SK-N-SH treated with all-trans-retinoic acid at 6 μM for 48 hours (cell line): ENCODE measurements at regions not wholly inside any gene's neighbourhood (a gene's known extent, or its start where the extent isn't known, plus 50 kb on each side); places are given as distances from the start of the nearest gene placed in this dataset.

Source experiments
- ATAC-seq: fragments of 200-7000 bp; cut with Tn5 transposase; 3 replicates; pipeline ENCODE4 v1.9.1; 2020; ENCODE audit warnings: mild to moderate bottlenecking, moderate library complexity
- BACH2 ChIP-seq: fragments of 250-450 bp; sonication (Bioruptor Pico); IDR thresholded peaks from 2 replicates; pipeline ENCODE4 v1.9.0; 2021; ENCODE audit warnings: mild to moderate bottlenecking, borderline replicate concordance
- CSDC2 ChIP-seq: fragments of 250-450 bp; sonication (Bioruptor Pico); IDR thresholded peaks from 2 replicates; pipeline ENCODE4 v1.5.0; 2020; ENCODE audit warnings: mild to moderate bottlenecking, moderate library complexity
- ESRRG ChIP-seq: fragments of 250-450 bp; sonication (Bioruptor Pico); IDR thresholded peaks from 2 replicates; pipeline ENCODE4 v1.6.1; 2021; ENCODE audit warnings: mild to moderate bottlenecking
- GLIS3 ChIP-seq: fragments of 250-450 bp; sonication (Bioruptor Pico); IDR thresholded peaks from 2 replicates; pipeline ENCODE4 v1.5.0; 2020; ENCODE audit warnings: mild to moderate bottlenecking, moderate library complexity
- ISL1 ChIP-seq: fragments of 250-450 bp; sonication (Bioruptor Pico); IDR thresholded peaks from 2 replicates; pipeline ENCODE4 v2.1.2; 2022; ENCODE audit warnings: mild to moderate bottlenecking, moderate library complexity
- OSR1 ChIP-seq: fragments of 250-450 bp; sonication (Bioruptor Pico); IDR thresholded peaks from 2 replicates; pipeline ENCODE4 v1.8.0; 2022; ENCODE audit warnings: moderate library complexity, mild to moderate bottlenecking, inconsistent platforms
- PPARA ChIP-seq: fragments of 250-450 bp; sonication (Bioruptor Pico); IDR thresholded peaks from 2 replicates; pipeline ENCODE4 v1.5.0; 2020; ENCODE audit warnings: mild to moderate bottlenecking, borderline replicate concordance
- RARB ChIP-seq: fragments of 250-450 bp; sonication (Bioruptor Pico); IDR thresholded peaks from 2 replicates; pipeline ENCODE4 v1.8.0; 2021; ENCODE audit warnings: mild to moderate bottlenecking, moderate library complexity
- SNAI2 ChIP-seq: fragments of 250-450 bp; sonication (Bioruptor Pico); IDR thresholded peaks from 2 replicates; pipeline ENCODE4 v1.5.0; 2020; ENCODE audit warnings: mild to moderate bottlenecking, moderate library complexity
- TCF4 ChIP-seq: fragments of 250-450 bp; sonication (Bioruptor Pico); IDR thresholded peaks from 2 replicates; pipeline ENCODE4 v1.8.0; 2021; ENCODE audit warnings: mild to moderate bottlenecking, moderate library complexity, borderline replicate concordance
- ZC3H10 ChIP-seq: fragments of 250-450 bp; sonication (Bioruptor Pico); IDR thresholded peaks from 2 replicates; pipeline ENCODE4 v1.5.1; 2021; ENCODE audit warnings: mild to moderate bottlenecking, moderate library complexity
- ZFP30 ChIP-seq: fragments of 450-650 bp; formaldehyde crosslinking; IDR thresholded peaks from 2 replicates; pipeline ENCODE4 v1.5.0; 2022; ENCODE audit warnings: mild to moderate bottlenecking, moderate library complexity
- ZNF565 ChIP-seq: fragments of 450-650 bp; formaldehyde crosslinking; conservative IDR thresholded peaks from 2 replicates; pipeline ENCODE4 v1.5.0; 2020; ENCODE audit warnings: low read depth, mild to moderate bottlenecking, moderate library complexity
- ZNF70 ChIP-seq: fragments of 450-650 bp; formaldehyde crosslinking; IDR thresholded peaks from 2 replicates; pipeline ENCODE4 v1.5.0; 2020; ENCODE audit warnings: mild to moderate bottlenecking, moderate library complexity
- ZNF8 ChIP-seq: fragments of 450-650 bp; formaldehyde crosslinking; IDR thresholded peaks from 2 replicates; pipeline ENCODE4 v1.5.0; 2020; ENCODE audit warnings: mild to moderate bottlenecking, moderate library complexity
- TF ChIP-seq, protein P1 (sequence below): fragments of 250-450 bp; sonication (Bioruptor Pico); IDR thresholded peaks from 2 replicates; pipeline ENCODE4 v1.5.1; 2021; ENCODE audit warnings: mild to moderate bottlenecking, moderate library complexity
- TF ChIP-seq, protein P2 (sequence below): fragments of 250-450 bp; sonication (Bioruptor Pico); IDR thresholded peaks from 2 replicates; pipeline ENCODE4 v1.8.0; 2021; ENCODE audit warnings: low read depth, mild to moderate bottlenecking, moderate library complexity, borderline replicate concordance
- TF ChIP-seq, protein P3 (sequence below): fragments of 250-450 bp; sonication (Bioruptor Pico); IDR thresholded peaks from 2 replicates; pipeline ENCODE4 v1.8.0; 2020; ENCODE audit warnings: mild to moderate bottlenecking, moderate library complexity, borderline replicate concordance
- TF ChIP-seq, protein P4 (sequence below): fragments of 250-450 bp; sonication (Bioruptor Pico); IDR thresholded peaks from 2 replicates; pipeline ENCODE4 v1.5.0; 2020; ENCODE audit warnings: mild to moderate bottlenecking, moderate library complexity

DNA sequence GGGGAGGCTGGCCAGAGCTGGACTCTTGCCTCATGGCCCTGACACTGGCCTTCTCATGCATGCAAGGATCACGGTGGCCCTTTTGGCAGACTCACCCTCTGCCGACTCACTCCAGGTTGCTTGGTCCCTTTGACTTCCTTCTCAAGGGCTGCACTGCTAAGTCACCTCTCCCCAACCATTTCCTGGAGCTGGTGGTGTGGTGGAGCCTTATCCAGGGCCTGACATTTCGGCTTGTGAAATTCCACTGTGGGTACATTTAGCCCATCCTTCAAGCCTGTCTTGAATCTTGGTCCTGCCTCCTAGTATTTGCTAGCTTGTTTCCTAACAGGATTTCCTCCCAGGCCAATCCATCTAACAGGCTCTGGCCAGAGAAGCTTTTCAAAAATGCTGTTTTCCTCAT is 52.6 kb upstream of the JUN start:
- no peak for ATAC-seq

DNA sequence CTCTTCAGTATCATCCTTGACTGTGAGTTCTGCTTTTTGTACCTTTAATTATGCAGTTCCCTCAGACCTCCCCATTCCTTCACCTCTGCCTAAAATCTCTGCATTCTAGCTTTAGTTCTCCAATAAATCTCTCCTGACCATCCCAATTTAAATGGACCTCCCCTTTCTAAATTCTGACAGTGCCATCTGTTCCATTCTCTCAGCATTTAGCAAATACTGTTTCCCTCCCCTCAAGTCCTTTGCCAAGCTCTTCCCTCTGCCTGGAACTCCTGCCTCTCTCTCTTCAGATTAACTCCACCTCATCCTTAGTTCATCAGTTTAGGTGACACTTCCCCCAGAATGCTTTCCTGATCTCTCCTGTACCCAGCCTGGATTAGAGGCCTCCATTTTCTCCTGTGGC is 54.0 kb upstream of the JUN start:
- TF ChIP-seq, protein P1, sequence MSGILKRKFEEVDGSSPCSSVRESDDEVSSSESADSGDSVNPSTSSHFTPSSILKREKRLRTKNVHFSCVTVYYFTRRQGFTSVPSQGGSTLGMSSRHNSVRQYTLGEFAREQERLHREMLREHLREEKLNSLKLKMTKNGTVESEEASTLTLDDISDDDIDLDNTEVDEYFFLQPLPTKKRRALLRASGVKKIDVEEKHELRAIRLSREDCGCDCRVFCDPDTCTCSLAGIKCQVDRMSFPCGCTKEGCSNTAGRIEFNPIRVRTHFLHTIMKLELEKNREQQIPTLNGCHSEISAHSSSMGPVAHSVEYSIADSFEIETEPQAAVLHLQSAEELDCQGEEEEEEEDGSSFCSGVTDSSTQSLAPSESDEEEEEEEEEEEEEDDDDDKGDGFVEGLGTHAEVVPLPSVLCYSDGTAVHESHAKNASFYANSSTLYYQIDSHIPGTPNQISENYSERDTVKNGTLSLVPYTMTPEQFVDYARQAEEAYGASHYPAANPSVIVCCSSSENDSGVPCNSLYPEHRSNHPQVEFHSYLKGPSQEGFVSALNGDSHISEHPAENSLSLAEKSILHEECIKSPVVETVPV (CRISPR knock-in tag) = no peak
- TF ChIP-seq, protein P2, sequence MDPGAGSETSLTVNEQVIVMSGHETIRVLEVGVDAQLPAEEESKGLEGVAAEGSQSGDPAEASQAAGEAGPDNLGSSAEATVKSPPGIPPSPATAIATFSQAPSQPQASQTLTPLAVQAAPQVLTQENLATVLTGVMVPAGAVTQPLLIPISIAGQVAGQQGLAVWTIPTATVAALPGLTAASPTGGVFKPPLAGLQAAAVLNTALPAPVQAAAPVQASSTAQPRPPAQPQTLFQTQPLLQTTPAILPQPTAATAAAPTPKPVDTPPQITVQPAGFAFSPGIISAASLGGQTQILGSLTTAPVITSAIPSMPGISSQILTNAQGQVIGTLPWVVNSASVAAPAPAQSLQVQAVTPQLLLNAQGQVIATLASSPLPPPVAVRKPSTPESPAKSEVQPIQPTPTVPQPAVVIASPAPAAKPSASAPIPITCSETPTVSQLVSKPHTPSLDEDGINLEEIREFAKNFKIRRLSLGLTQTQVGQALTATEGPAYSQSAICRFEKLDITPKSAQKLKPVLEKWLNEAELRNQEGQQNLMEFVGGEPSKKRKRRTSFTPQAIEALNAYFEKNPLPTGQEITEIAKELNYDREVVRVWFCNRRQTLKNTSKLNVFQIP (CRISPR knock-in tag) = no peak
- TF ChIP-seq ISL1 (CRISPR knock-in tag) = no peak
- no peak for TF ChIP-seq GLIS3 (CRISPR knock-in tag)
- TF ChIP-seq TCF4 (CRISPR knock-in tag) = no peak
- TF ChIP-seq, protein P3, sequence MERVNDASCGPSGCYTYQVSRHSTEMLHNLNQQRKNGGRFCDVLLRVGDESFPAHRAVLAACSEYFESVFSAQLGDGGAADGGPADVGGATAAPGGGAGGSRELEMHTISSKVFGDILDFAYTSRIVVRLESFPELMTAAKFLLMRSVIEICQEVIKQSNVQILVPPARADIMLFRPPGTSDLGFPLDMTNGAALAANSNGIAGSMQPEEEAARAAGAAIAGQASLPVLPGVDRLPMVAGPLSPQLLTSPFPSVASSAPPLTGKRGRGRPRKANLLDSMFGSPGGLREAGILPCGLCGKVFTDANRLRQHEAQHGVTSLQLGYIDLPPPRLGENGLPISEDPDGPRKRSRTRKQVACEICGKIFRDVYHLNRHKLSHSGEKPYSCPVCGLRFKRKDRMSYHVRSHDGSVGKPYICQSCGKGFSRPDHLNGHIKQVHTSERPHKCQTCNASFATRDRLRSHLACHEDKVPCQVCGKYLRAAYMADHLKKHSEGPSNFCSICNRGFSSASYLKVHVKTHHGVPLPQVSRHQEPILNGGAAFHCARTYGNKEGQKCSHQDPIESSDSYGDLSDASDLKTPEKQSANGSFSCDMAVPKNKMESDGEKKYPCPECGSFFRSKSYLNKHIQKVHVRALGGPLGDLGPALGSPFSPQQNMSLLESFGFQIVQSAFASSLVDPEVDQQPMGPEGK (CRISPR knock-in tag) = no peak
- no peak for ATAC-seq

More for the DNA sequence above, 52.6 kb upstream of the JUN start:
- TF ChIP-seq, protein P1 (CRISPR knock-in tag) = no peak
- no peak for TF ChIP-seq RARB (CRISPR knock-in tag)
- TF ChIP-seq GLIS3 (CRISPR knock-in tag) = no peak
- no peak for TF ChIP-seq SNAI2 (CRISPR knock-in tag)
- TF ChIP-seq ZNF70 (CRISPR knock-in tag) = no peak
- TF ChIP-seq ZFP30 = no peak
- TF ChIP-seq CSDC2 (CRISPR knock-in tag) = no peak
- TF ChIP-seq, protein P4, sequence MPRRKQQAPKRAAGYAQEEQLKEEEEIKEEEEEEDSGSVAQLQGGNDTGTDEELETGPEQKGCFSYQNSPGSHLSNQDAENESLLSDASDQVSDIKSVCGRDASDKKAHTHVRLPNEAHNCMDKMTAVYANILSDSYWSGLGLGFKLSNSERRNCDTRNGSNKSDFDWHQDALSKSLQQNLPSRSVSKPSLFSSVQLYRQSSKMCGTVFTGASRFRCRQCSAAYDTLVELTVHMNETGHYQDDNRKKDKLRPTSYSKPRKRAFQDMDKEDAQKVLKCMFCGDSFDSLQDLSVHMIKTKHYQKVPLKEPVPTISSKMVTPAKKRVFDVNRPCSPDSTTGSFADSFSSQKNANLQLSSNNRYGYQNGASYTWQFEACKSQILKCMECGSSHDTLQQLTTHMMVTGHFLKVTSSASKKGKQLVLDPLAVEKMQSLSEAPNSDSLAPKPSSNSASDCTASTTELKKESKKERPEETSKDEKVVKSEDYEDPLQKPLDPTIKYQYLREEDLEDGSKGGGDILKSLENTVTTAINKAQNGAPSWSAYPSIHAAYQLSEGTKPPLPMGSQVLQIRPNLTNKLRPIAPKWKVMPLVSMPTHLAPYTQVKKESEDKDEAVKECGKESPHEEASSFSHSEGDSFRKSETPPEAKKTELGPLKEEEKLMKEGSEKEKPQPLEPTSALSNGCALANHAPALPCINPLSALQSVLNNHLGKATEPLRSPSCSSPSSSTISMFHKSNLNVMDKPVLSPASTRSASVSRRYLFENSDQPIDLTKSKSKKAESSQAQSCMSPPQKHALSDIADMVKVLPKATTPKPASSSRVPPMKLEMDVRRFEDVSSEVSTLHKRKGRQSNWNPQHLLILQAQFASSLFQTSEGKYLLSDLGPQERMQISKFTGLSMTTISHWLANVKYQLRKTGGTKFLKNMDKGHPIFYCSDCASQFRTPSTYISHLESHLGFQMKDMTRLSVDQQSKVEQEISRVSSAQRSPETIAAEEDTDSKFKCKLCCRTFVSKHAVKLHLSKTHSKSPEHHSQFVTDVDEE (CRISPR knock-in tag) = no peak
- TF ChIP-seq, protein P3 (CRISPR knock-in tag) = no peak
- TF ChIP-seq TCF4 (CRISPR knock-in tag) = no peak
- no peak for TF ChIP-seq ESRRG (CRISPR knock-in tag)
- no peak for TF ChIP-seq OSR1
- TF ChIP-seq ZC3H10 = no peak
- TF ChIP-seq BACH2 (CRISPR knock-in tag) = no peak

DNA sequence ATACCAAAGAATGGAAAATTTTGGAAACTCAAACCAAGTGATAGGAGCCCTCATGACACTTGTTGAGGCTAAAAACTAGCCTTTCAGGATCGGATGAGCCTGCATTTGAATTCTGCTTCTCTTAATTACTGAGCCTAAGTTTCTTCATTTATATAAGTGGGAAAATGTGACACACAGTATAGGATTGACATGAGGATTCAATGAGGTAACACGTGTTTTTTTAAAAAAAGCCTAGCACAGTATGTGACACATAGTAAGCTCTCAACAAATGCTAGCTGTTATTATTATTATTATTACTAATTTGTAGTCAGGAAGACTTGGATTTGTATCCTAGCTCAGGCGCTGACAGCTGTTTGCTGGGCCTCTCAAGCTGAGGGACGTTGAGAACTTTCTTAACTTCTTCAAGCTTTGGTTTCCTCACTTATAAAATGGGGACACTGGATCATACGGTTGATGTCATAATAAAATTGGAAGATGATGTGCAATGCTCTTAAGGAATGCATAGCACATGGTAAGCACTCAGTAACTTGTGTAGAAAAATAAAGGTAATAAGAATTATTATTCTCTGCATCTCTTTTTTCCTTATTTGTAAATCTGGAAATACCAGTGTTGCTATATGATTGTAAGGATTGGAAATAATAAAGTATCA is 55.4 kb upstream of the JUN start:
- ATAC-seq = no peak
- no peak for TF ChIP-seq ISL1 (CRISPR knock-in tag)
- TF ChIP-seq PPARA (CRISPR knock-in tag) = no peak
- TF ChIP-seq BACH2 (CRISPR knock-in tag) = no peak
- TF ChIP-seq ZNF565 = no peak
- TF ChIP-seq, protein P3 (CRISPR knock-in tag) = no peak
- TF ChIP-seq ZNF8 (CRISPR knock-in tag) = no peak
- TF ChIP-seq GLIS3 (CRISPR knock-in tag) = no peak
- no peak for TF ChIP-seq ZC3H10
- TF ChIP-seq ZFP30 = no peak
- TF ChIP-seq, protein P2 (CRISPR knock-in tag) = no peak
- TF ChIP-seq RARB (CRISPR knock-in tag) = no peak
- TF ChIP-seq, protein P1 (CRISPR knock-in tag) = no peak
- TF ChIP-seq SNAI2 (CRISPR knock-in tag) = no peak
